ENCODE measurements at regions not wholly inside any gene's neighbourhood (a gene's known extent, or its start where the extent isn't known, plus 50 kb on each side); places are given as distances from the start of the nearest gene placed in this dataset.
"Not testable (repeated sequence)": the region's sequence is repeated elsewhere in the genome, so short reads cannot be mapped to it uniquely, and the experiment has no call there.

DNA sequence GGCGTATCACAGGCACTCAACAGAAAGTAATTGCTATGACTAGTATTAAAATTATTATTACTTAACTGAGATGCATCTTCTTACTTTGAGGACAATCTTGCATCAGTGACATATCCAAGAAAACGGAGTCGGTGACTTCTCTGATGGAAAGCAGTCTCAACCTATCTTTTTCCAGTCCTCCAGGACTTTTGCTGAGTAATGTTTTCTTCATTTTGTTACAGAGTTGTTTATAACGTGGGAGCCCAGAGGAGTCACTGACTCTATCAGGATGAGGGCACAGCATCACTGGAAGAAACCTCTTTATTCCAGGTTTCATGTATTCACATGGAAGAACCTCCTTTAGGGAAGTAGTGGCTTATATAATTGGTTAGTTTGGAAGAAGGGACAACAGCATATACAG is 51.5 kb upstream of the MELK start:
- DNase-seq (ENCODE audit: low spot score in 2 of 2, unreplicated experiment in 2 of 2), result no peak
- H3K4me3 Mint-ChIP-seq, result no peak overlapping the region
- H3K27ac Mint-ChIP-seq, result no peak overlapping the region
- no peaks in the 10 kb centered on the region for H3K36me3 Mint-ChIP-seq
- H3K9me3 Mint-ChIP-seq, result no peaks in the 10 kb centered on the region
- H3K4me1 Mint-ChIP-seq, result no peaks in the 10 kb centered on the region
- TF ChIP-seq, protein P1, sequence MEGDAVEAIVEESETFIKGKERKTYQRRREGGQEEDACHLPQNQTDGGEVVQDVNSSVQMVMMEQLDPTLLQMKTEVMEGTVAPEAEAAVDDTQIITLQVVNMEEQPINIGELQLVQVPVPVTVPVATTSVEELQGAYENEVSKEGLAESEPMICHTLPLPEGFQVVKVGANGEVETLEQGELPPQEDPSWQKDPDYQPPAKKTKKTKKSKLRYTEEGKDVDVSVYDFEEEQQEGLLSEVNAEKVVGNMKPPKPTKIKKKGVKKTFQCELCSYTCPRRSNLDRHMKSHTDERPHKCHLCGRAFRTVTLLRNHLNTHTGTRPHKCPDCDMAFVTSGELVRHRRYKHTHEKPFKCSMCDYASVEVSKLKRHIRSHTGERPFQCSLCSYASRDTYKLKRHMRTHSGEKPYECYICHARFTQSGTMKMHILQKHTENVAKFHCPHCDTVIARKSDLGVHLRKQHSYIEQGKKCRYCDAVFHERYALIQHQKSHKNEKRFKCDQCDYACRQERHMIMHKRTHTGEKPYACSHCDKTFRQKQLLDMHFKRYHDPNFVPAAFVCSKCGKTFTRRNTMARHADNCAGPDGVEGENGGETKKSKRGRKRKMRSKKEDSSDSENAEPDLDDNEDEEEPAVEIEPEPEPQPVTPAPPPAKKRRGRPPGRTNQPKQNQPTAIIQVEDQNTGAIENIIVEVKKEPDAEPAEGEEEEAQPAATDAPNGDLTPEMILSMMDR (IDR thresholded peaks at IDR 0.05; ENCODE audit: unreplicated experiment), result no peak
- no peaks in the 10 kb centered on the region for H3K27me3 Mint-ChIP-seq (ENCODE audit: low read depth)

DNA sequence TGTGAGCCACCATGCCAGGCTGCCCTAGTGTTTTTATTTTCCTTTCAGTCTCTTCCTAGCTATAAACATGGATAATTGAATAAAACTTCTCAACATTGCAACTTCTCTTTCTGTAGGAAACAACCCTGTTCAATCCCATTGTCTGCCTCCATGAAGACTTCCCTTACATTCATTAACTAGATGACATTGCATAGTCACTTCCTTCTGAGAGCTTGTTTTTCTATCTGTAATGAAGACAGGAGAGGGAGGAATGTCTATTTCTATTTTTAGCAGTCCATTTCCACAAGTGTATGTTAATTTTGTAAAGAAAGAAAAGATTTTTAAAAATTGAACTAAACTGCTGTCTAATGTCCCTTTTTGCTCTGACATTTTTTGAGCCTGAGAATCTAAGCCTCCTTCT is 55.6 kb upstream of the MELK start:
- no peak overlapping the region for H3K27ac Mint-ChIP-seq
- H3K4me3 Mint-ChIP-seq, result no peak overlapping the region

DNA sequence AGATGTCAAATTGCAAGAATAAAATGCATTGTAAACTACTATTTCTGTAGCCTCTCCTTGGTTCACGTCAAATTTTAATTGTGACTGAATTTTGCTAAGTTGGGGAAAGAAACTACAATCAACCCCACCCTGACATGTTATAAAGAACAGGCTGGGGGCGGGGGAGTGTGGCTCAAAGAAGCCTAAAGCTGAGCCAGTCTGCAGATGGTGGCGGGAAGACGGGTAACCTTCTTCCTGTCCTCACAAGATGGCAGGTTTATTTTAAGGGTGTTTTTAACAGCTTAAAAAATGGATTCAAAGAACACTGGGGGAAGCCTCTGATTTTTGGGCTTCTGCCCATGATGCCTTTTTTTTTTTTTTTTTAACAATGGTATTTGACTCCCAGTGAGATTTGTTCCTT is 68.5 kb upstream of the MELK start:
- H3K27ac Mint-ChIP-seq, result no peak overlapping the region
- H3K4me3 Mint-ChIP-seq, result no peak overlapping the region
- no peaks in the 10 kb centered on the region for H3K4me1 Mint-ChIP-seq

More for the DNA sequence above, 55.6 kb upstream of the MELK start:
- no peaks in the 10 kb centered on the region for H3K27me3 Mint-ChIP-seq (ENCODE audit: low read depth)
- TF ChIP-seq, protein P1 (IDR thresholded peaks at IDR 0.05; ENCODE audit: unreplicated experiment), result no peak
- no peaks in the 10 kb centered on the region for H3K36me3 Mint-ChIP-seq
- no peak for DNase-seq (ENCODE audit: low spot score in 2 of 2, unreplicated experiment in 2 of 2)
- H3K9me3 Mint-ChIP-seq, result no peaks in the 10 kb centered on the region
- no peaks in the 10 kb centered on the region for H3K4me1 Mint-ChIP-seq

DNA sequence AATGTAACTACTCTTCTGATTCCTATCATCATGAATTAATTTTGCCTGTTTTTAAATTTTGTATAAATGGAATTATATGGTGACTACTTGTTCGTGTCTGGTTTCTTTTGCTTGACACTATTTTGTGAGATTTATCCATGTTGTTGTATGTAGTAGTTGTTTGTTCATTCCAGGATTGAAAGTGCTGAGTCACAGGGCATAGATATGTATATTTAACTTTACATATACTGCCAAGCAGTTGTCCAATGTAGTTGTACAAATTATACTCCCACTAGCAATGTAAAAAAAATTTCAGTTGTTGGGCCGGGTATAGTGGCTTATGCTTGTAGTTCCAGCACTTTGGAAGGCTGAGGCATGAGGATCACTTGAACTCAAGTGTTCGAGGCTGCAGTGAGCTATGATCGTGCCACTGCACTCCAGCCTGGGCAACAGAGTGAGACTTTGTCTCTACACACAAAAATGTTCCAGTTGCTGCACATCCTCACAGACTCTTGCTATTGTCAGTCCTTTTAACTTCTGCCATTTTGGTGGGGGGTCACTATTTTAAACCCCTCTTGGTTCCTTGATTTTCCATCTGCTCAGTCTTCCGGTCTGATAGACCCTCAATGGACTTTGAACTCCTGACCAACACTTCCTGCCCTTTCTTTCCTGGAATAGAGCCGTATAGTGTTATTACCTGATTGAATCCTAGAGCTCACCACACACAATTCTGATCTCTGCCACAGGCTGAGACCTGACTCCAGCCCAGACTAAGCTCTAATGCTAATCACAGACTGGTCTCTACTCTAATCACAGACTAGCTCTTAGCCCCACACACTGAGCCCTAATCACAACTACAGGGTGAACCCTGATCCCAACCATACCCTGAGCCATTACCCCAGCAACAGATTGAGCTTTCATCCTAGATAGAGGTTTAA is 69.3 kb upstream of the MELK start:
- H3K4me3 Mint-ChIP-seq, result no peak overlapping the region

More for the DNA sequence above, 68.5 kb upstream of the MELK start:
- TF ChIP-seq, protein P1 (IDR thresholded peaks at IDR 0.05; ENCODE audit: unreplicated experiment), result no peak
- no peaks in the 10 kb centered on the region for H3K9me3 Mint-ChIP-seq
- no peak for DNase-seq (ENCODE audit: low spot score in 2 of 2, unreplicated experiment in 2 of 2)
- H3K36me3 Mint-ChIP-seq, result no peaks in the 10 kb centered on the region
- H3K27me3 Mint-ChIP-seq (ENCODE audit: low read depth), result no peaks in the 10 kb centered on the region

GRCh38 chr9:36501727-36502126 is 71.0 kb upstream of the MELK start:
- Mint-ChIP-seq H3K27me3 (ENCODE audit: low read depth) (no peaks in the 10 kb centered on the region), H3K9me3 (no peaks in the 10 kb centered on the region), H3K36me3 (no peaks in the 10 kb centered on the region), H3K4me3 (no peak overlapping the region), H3K27ac (no peak overlapping the region), H3K4me1 (no peaks in the 10 kb centered on the region)
- no peak for DNase-seq (ENCODE audit: low spot score in 2 of 2, unreplicated experiment in 2 of 2)
- TF ChIP-seq, protein P1 (IDR thresholded peaks at IDR 0.05; ENCODE audit: unreplicated experiment), result no peak

More for the DNA sequence above, 69.3 kb upstream of the MELK start:
- Mint-ChIP-seq H3K27ac (no peak overlapping the region), H3K9me3 (no peaks in the 10 kb centered on the region), H3K4me1 (no peaks in the 10 kb centered on the region), H3K27me3 (ENCODE audit: low read depth) (no peaks in the 10 kb centered on the region), H3K36me3 (no peaks in the 10 kb centered on the region)
- DNase-seq (ENCODE audit: low spot score in 2 of 2, unreplicated experiment in 2 of 2), result no peak
- TF ChIP-seq, protein P1 (IDR thresholded peaks at IDR 0.05; ENCODE audit: unreplicated experiment), result no peak

- H3K36me3 Mint-ChIP-seq; H3K27me3 Mint-ChIP-seq (ENCODE audit: low read depth); H3K9me3 Mint-ChIP-seq; H3K4me3 Mint-ChIP-seq; H3K27ac Mint-ChIP-seq; DNase-seq (ENCODE audit: low spot score in 2 of 2, unreplicated experiment in 2 of 2); H3K4me1 Mint-ChIP-seq: not testable (repeated sequence)
These were observed 71.8 kb upstream of the MELK start for GRCh38 chr9:36500931-36501330.

All from mesothelial cell of epicardium (in vitro differentiated cells).